ENCODE measurements at regions not wholly inside any gene's neighbourhood (a gene's known extent, or its start where the extent isn't known, plus 50 kb on each side); places are given as distances from the start of the nearest gene placed in this dataset.

DNA sequence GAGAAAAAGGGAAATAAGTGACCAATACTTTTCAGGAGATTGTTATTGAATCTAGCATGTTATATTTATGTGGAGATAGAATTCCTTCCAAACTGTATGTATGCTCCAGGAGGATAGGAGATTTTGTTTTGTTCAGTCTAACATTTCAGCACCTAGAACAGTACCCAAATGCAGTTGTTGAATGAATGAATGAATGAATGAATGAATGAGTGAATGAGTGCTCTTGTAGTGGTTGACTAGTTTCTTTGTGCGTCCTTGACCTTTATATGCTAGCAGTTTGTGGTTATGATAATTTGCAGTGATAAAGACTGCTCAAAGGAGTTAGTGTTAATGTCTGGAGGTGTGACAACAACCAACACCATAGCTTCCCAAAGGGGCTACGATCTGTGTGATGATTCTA is 663.5 kb upstream of the GOT2 start:
- TF ChIP-seq, protein P1, sequence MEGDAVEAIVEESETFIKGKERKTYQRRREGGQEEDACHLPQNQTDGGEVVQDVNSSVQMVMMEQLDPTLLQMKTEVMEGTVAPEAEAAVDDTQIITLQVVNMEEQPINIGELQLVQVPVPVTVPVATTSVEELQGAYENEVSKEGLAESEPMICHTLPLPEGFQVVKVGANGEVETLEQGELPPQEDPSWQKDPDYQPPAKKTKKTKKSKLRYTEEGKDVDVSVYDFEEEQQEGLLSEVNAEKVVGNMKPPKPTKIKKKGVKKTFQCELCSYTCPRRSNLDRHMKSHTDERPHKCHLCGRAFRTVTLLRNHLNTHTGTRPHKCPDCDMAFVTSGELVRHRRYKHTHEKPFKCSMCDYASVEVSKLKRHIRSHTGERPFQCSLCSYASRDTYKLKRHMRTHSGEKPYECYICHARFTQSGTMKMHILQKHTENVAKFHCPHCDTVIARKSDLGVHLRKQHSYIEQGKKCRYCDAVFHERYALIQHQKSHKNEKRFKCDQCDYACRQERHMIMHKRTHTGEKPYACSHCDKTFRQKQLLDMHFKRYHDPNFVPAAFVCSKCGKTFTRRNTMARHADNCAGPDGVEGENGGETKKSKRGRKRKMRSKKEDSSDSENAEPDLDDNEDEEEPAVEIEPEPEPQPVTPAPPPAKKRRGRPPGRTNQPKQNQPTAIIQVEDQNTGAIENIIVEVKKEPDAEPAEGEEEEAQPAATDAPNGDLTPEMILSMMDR (IDR thresholded peaks at IDR 0.05; ENCODE audit: insufficient read depth, low read length, poor library complexity, severe bottlenecking), result no peak
- no peak for TF ChIP-seq EZH2phosphoT487 (conservative IDR thresholded peaks at IDR 0.05; ENCODE audit: low read length)

All from SU-DHL-6 (cell line).